Coronary artery (tissue), 2 donors: ENCODE measurements at regions not wholly inside any gene's neighbourhood (a gene's known extent, or its start where the extent isn't known, plus 50 kb on each side); places are given as distances from the start of the nearest gene placed in this dataset.

Source experiments
- DNase-seq: peaks from one replicate; pipeline ENCODE4 v3.0.0-alpha.2; 2017; ENCODE audit warnings: low spot score
- H3K27ac ChIP-seq, 2 donors: fragments of 200-600 bp; sonication (generic); one replicate each; pipeline ENCODE4 v1.5.1; 2016 to 2019
- H3K4me3 ChIP-seq: fragments of 200-600 bp; sonication (generic); 2 replicates; pipeline ENCODE4 v1.5.1; 2016; ENCODE audit warnings: mild to moderate bottlenecking, moderate library complexity
- TF ChIP-seq, protein P1 (sequence below): fragments of 200-600 bp; sonication (generic); IDR thresholded peaks from one replicate; pipeline ENCODE4 v1.5.1; 2019; ENCODE audit warnings: antibody characterized with exemption

DNA sequence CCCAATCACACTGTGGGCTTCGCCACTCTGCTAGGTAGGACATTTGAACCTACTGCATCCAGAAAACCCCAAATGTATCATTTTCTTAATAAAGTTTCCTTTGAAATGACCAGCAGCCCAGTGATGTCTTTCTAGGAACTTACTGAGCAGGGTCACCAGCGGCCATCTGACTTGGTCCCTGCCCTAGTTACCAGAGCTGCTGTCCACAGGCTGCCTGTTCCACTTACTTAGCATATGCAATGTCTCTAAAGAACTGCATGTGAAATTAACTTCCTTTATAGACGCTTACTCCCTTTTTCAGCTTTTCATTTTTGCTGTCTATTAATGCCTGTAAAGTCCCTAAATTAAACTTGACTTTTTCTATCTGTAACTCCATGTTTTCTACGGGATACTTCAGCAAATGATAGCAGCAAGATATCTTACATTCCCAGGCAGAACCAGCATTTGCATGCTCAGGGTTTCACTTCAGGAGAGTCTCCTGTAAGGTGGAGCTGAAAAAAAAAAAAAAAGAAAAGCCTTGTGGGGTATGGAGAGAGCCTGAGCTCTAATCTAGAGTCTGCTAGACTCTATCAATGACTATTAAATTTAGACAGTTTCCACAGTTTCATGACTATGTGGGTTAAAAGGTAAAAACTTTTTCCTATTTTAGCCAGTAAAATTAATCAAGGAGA, 125.0 kb downstream of the FAT3 start:
- H3K27ac ChIP-seq: no peak overlapping the region
- DNase-seq: no peak
- TF ChIP-seq, protein P1, sequence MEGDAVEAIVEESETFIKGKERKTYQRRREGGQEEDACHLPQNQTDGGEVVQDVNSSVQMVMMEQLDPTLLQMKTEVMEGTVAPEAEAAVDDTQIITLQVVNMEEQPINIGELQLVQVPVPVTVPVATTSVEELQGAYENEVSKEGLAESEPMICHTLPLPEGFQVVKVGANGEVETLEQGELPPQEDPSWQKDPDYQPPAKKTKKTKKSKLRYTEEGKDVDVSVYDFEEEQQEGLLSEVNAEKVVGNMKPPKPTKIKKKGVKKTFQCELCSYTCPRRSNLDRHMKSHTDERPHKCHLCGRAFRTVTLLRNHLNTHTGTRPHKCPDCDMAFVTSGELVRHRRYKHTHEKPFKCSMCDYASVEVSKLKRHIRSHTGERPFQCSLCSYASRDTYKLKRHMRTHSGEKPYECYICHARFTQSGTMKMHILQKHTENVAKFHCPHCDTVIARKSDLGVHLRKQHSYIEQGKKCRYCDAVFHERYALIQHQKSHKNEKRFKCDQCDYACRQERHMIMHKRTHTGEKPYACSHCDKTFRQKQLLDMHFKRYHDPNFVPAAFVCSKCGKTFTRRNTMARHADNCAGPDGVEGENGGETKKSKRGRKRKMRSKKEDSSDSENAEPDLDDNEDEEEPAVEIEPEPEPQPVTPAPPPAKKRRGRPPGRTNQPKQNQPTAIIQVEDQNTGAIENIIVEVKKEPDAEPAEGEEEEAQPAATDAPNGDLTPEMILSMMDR: no peak
- no peak overlapping the region for H3K4me3 ChIP-seq

DNA sequence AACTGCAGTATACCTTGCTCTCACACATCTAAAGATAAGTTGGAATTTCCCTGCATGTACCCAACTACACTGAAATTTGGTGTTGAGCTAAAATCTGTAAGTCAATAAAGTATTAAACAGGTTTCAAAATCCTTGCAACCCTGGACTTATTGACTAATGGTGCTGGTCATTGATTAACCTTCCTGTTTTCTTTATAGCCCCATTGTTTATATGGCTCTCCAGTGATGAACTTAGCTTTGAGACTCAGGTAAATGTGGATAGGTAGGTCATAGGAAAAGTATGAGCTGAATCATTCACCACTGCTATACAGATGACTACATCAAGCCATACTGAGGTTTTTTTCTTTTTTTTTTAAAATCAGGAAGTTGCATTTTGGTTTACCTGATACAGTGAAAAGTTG, 132.7 kb downstream of the FAT3 start:
- no peak overlapping the region for H3K27ac ChIP-seq
- no peak overlapping the region for H3K4me3 ChIP-seq
- TF ChIP-seq, protein P1: no peak
- no peak for DNase-seq

DNA sequence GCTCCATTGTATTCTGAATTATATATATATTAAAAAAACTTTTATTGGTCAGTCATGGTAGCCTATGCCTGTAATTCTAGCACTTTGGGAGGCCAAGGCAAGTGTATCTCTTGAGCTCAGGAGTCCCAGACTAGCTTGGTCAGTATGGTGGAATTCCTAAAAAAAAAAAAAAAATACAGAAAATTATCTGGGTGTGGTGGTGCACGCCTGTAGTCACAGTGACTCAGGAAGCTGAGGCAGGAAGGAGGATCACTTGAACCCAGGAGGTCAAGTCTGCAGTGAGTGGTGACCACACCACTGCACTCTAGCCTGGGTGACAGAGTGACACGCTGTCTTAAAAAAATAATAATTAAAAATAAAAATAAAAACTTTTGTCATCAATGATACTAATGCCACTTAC, 133.2 kb downstream of the FAT3 start:
- H3K27ac ChIP-seq: no peak overlapping the region
- DNase-seq: no peak

DNA sequence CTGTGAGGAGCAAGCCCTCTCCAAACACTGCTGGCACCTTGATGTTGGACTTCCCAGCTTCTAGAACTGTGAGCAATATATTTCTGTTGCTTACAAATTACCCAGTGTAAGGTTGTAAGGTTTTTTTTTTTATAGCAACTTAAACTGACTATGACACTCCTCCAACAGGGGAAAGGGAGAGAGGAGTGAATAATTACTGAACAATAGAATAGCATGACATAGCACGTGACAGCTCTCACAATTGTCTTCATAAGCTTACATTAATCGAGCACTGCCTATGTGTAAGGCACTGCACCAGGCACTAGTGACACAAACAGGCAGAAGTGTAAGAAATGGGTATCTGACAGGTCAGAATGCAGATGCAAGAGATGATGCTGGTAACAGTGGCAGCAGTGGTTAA, 136.9 kb downstream of the FAT3 start:
- no peak for DNase-seq
- Histone ChIP-seq H3K27ac (no peak overlapping the region), H3K4me3 (no peak overlapping the region)
- TF ChIP-seq, protein P1: no peak

More for the DNA sequence above, 133.2 kb downstream of the FAT3 start:
- TF ChIP-seq, protein P1: no peak
- H3K4me3 ChIP-seq: no peak overlapping the region

DNA sequence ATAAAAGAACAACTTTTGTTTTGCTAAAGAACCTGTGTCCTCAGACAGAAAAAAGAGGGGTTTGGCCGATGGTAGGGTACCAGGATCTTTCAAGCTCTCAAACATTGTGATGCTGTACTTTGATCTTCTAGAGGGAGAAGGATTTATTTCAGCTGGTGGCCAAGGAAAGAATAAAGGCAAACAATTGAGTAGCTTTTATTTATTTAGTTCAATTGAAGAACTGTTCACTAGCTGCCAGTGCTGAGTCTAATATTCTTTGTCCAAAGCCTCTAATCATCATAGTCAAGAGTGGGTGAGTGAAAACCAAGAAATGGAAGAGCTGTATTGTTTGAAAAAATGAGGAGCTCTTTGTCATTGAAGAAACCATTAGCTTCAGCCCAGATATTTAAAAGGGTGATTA, 138.4 kb downstream of the FAT3 start:
- no peak overlapping the region for H3K27ac ChIP-seq
- H3K4me3 ChIP-seq: no peak overlapping the region
- TF ChIP-seq, protein P1: no peak
- no peak for DNase-seq

DNA sequence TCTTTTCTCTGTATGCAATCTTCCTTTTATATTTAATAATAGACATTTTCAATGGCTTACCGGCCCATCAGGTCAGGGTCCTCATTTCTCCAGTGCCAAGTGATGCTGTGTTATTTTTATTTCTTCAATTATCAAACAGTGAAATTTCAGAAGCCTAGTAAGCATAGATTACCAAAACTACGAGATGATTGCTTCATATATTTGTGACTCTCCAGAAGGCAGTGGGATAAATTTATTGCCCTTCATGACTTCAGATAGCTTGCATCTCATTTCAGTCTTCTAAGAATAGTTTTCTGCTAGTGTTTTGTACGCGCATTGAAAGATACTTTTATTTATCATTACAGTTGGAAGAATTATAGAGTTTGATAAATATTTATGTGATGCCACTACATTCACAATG, 139.6 kb downstream of the FAT3 start:
- TF ChIP-seq, protein P1: no peak
- Histone ChIP-seq H3K27ac (no peak overlapping the region), H3K4me3 (no peak overlapping the region)
- DNase-seq: no peak

DNA sequence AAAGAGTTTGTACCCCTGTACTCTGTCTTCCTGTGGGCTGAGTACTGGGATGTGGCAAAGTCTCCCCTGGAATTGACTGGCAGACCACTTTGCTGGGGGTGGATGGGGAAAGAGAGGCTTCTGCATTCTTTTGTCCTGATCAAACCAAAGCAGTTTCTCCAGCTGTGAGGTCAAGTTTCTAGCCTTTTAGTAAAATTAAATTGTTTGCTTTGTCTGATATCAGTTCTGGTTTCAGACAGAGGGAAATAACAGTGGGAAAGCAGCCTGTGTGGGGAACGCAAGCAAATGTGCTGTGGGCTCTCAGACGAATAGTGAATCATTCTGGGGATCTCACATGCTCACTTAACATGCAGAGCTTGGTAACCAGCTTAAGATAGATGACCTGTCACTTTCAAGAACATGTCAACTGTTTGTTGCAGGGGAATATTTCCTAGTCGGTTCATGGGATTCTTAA, 151.6 kb downstream of the FAT3 start:
- TF ChIP-seq, protein P1: no peak
- DNase-seq: no peak
- Histone ChIP-seq H3K27ac (no peak overlapping the region), H3K4me3 (no peak overlapping the region)
